Keratinocyte (primary cell): ENCODE measurements at regions not wholly inside any gene's neighbourhood (a gene's known extent, or its start where the extent isn't known, plus 50 kb on each side); places are given as distances from the start of the nearest gene placed in this dataset.

Experiments used
- DNase-seq: peaks from one replicate; pipeline ENCODE4 v3.0.0-alpha.2; 2011; ENCODE audit warnings: low read depth, missing footprints, low spot score
- FAIRE-seq: peaks from 2 replicates; lab custom pipeline; 2011; peaks lifted over from hg19 to GRCh38; lab: Jason Lieb, UNC
- H2AFZ ChIP-seq: 2 replicates; pipeline ENCODE4 v1.6.0; 2012; ENCODE audit warnings: low read length, control low read depth, inconsistent platforms; ENCODE audit not compliant: control insufficient read depth
- H3K27ac ChIP-seq: 2 replicates; pipeline ENCODE4 v1.5.1; 2011; ENCODE audit warnings: low read length; ENCODE audit not compliant: control insufficient read depth, insufficient read depth
- H3K27me3 ChIP-seq: 3 replicates; pipeline ENCODE4 v1.6.0; 2011; ENCODE audit warnings: low read length; ENCODE audit not compliant: control insufficient read depth, insufficient read depth; ENCODE audit errors: extremely low read depth
- H3K36me3 ChIP-seq, 2 experiments: 2 replicates in 1 of 2; 3 replicates in 1 of 2; pipeline ENCODE4 v1.5.1; 2011; ENCODE audit warnings: low read length in 2 of 2, mild to moderate bottlenecking in 1 of 2; ENCODE audit not compliant: control insufficient read depth in 2 of 2, insufficient read depth in 2 of 2; ENCODE audit errors: extremely low read depth in 1 of 2
- H3K4me1 ChIP-seq: 3 replicates; pipeline ENCODE4 v1.5.1; 2011; ENCODE audit warnings: low read length; ENCODE audit not compliant: control insufficient read depth, insufficient read depth; ENCODE audit errors: extremely low read depth
- H3K4me2 ChIP-seq: 3 replicates; pipeline ENCODE4 v1.6.0; 2011; ENCODE audit warnings: low read depth, low read length; ENCODE audit not compliant: control insufficient read depth, insufficient read depth; ENCODE audit errors: extremely low read depth
- H3K4me3 ChIP-seq, 3 experiments: fragments of 200-600 bp in 1 of 3; sonication (generic) in 1 of 3; 2 replicates in 2 of 3; 3 replicates in 1 of 3; pipeline ENCODE4 v1.5.1; 2011 to 2016; ENCODE audit warnings: low read length in 3 of 3, mild to moderate bottlenecking in 3 of 3, control low read depth in 2 of 3, inconsistent platforms in 1 of 3, low read depth in 1 of 3, mixed read lengths in 1 of 3, mixed run types in 1 of 3, moderate library complexity in 1 of 3; ENCODE audit not compliant: control insufficient read depth in 2 of 3, insufficient read depth in 2 of 3; ENCODE audit errors: extremely low read depth in 1 of 3
- H3K79me2 ChIP-seq: 2 replicates; pipeline ENCODE4 v1.6.0; 2012; ENCODE audit warnings: low read length; ENCODE audit not compliant: control insufficient read depth, insufficient read depth
- H3K9ac ChIP-seq: 3 replicates; pipeline ENCODE4 v1.6.0; 2011; ENCODE audit warnings: low read length; ENCODE audit not compliant: control insufficient read depth, insufficient read depth; ENCODE audit errors: extremely low read depth
- H3K9me1 ChIP-seq: 3 replicates; pipeline ENCODE4 v1.6.0; 2011; ENCODE audit warnings: low read length; ENCODE audit not compliant: control insufficient read depth, insufficient read depth; ENCODE audit errors: extremely low read depth
- H3K9me3 ChIP-seq: 2 replicates; pipeline ENCODE4 v1.5.1; 2012; ENCODE audit warnings: low read depth, low read length; ENCODE audit not compliant: control insufficient read depth
- H4K20me1 ChIP-seq: 3 replicates; pipeline ENCODE4 v1.6.0; 2011; ENCODE audit warnings: low read length; ENCODE audit not compliant: control insufficient read depth, insufficient read depth; ENCODE audit errors: extremely low read depth
- CTCF ChIP-seq, 3 experiments: IDR thresholded peaks in 1 of 3; conservative IDR thresholded peaks in 1 of 3; optimal IDR thresholded peaks in 1 of 3; 2 replicates in 2 of 3; 3 replicates in 1 of 3; pipeline versions ENCODE3 to v1.5.1; 2011; ENCODE audit warnings: low read length in 3 of 3, mild to moderate bottlenecking in 3 of 3, moderate library complexity in 2 of 3, control low read depth in 1 of 3, inconsistent platforms in 1 of 3; ENCODE audit not compliant: insufficient read depth in 2 of 3; ENCODE audit errors: extremely low read depth in 1 of 3
- EZH2 ChIP-seq: IDR thresholded peaks from one replicate; pipeline ENCODE4 v1.6.1; 2012; ENCODE audit warnings: inconsistent platforms, mild to moderate bottlenecking, low read length, moderate library complexity
- dilution Hi-C: fragments of 300-500 bp; cut with MboI; formaldehyde crosslinking; loops from one replicate; pipeline ENCODE4 v1.7.0; 2020; ENCODE audit warnings: low sequenced_read_pairs; ENCODE audit not compliant: extremely low pct_ligation_motif_present

GRCh38 chr4:181982856-181983255 is 260.3 kb upstream of the TENM3 start:
- FAIRE-seq, result no peak
- Histone ChIP-seq H3K36me3 (no peaks in the 10 kb centered on the region), H3K27ac (no peak overlapping the region), H3K9me1 (no peaks in the 10 kb centered on the region), H3K27me3 (no peaks in the 10 kb centered on the region), H3K4me1 (no peaks in the 10 kb centered on the region), H2AFZ (no peak overlapping the region), H3K4me3 (no peak overlapping the region), H3K4me2 (no peak overlapping the region), H3K9me3 (no peaks in the 10 kb centered on the region), H3K79me2 (no peaks in the 10 kb centered on the region), H3K9ac (no peak overlapping the region), H4K20me1 (no peaks in the 10 kb centered on the region)
- DNase-seq, result no peak
- dilution Hi-C loops, result no loop called here
- TF ChIP-seq EZH2 (no peak), CTCF (optimal IDR thresholded peaks at IDR 0.05 in 1 of 3, IDR thresholded peaks at IDR 0.05 in 1 of 3, conservative IDR thresholded peaks at IDR 0.05 in 1 of 3; ENCODE audit: extremely low read depth in 1 of 3, insufficient read depth in 2 of 3, low read length in 3 of 3) (no peak)

- FAIRE-seq (no peak), DNase-seq (no peak)
- no peaks in the 10 kb centered on the region for H3K9me1 ChIP-seq
- no peaks in the 10 kb centered on the region for H3K79me2 ChIP-seq
- H3K4me1 ChIP-seq, result no peaks in the 10 kb centered on the region
- H3K27me3 ChIP-seq, result no peaks in the 10 kb centered on the region
- H4K20me1 ChIP-seq, result no peaks in the 10 kb centered on the region
- H2AFZ ChIP-seq, result no peak overlapping the region
- H3K9ac ChIP-seq, result no peak overlapping the region
- TF ChIP-seq EZH2, result no peak
- no peaks in the 10 kb centered on the region for H3K9me3 ChIP-seq
- H3K4me3 ChIP-seq, result no peak overlapping the region
- no peak overlapping the region for H3K27ac ChIP-seq
- no peaks in the 10 kb centered on the region for H3K36me3 ChIP-seq
- H3K4me2 ChIP-seq, result no peak overlapping the region
- dilution Hi-C loops, result no loop called here
These were observed 255.8 kb upstream of the TENM3 start for GRCh38 chr4:181987392-181987791.

GRCh38 chr4:181989071-181989470 is 254.1 kb upstream of the TENM3 start:
- dilution Hi-C loops, result no loop called here
- no peaks in the 10 kb centered on the region for H3K79me2 ChIP-seq
- H4K20me1 ChIP-seq, result no peaks in the 10 kb centered on the region
- no peaks in the 10 kb centered on the region for H3K9me1 ChIP-seq
- FAIRE-seq (no peak), DNase-seq (no peak)
- TF ChIP-seq EZH2, result no peak
- TF ChIP-seq CTCF (optimal IDR thresholded peaks at IDR 0.05 in 1 of 3, IDR thresholded peaks at IDR 0.05 in 1 of 3, conservative IDR thresholded peaks at IDR 0.05 in 1 of 3; ENCODE audit: extremely low read depth in 1 of 3, insufficient read depth in 2 of 3, low read length in 3 of 3), result no peak
- no peak overlapping the region for H3K9ac ChIP-seq
- no peaks in the 10 kb centered on the region for H3K36me3 ChIP-seq
- H3K4me2 ChIP-seq, result no peak overlapping the region
- no peaks in the 10 kb centered on the region for H3K9me3 ChIP-seq
- H3K27ac ChIP-seq, result no peak overlapping the region
- no peaks in the 10 kb centered on the region for H3K27me3 ChIP-seq
- H2AFZ ChIP-seq, result no peak overlapping the region
- H3K4me3 ChIP-seq, result no peak overlapping the region
- no peaks in the 10 kb centered on the region for H3K4me1 ChIP-seq
